IMR-90 (cell line): ENCODE measurements at regions not wholly inside any gene's neighbourhood (a gene's known extent, or its start where the extent isn't known, plus 50 kb on each side); places are given as distances from the start of the nearest gene placed in this dataset.

Experiments
- ATAC-seq: fragments of 200-7000 bp; cut with Tn5 transposase; 2 replicates; pipeline ENCODE4 v1.9.1; 2020; ENCODE audit warnings: low read depth, mild to moderate bottlenecking, moderate library complexity
- BruUV-seq: library from RNA; stranded (reverse); fragments of 400-500 nt; replicated peaks from 2 replicates; lab custom pipeline; 2021; lab: Mats Ljungman, UMichigan
- CTCF ChIA-PET: fragments of 300-600 bp; formaldehyde crosslinking; extraction: SDS; loops from one replicate; lab custom pipeline; 2021; ENCODE audit warnings: antibody characterized with exemption; lab: Yijun Ruan, JAX
- POLR2A ChIA-PET: fragments of 300-600 bp; sonication (Branson Sonifier 250); formaldehyde crosslinking; loops from one replicate; lab custom pipeline; 2022; ENCODE audit warnings: antibody characterized with exemption; ENCODE audit not compliant: unreplicated experiment; lab: Charles Lee
- DNase-seq: peaks from one replicate; pipeline ENCODE4 v3.0.0; 2013
- H2AFZ ChIP-seq: replicated peaks from 2 replicates; pipeline ENCODE3; 2013; ENCODE audit warnings: low read length, mild to moderate bottlenecking; ENCODE audit not compliant: poor library complexity
- H2AK5ac ChIP-seq: 2 replicates; pipeline ENCODE4 v1.6.1; 2013; ENCODE audit warnings: low read depth, low read length, inconsistent platforms
- H2AK9ac ChIP-seq: replicated peaks from 2 replicates; pipeline ENCODE3; 2013; ENCODE audit warnings: mild to moderate bottlenecking, low read depth, low read length, moderate library complexity; ENCODE audit not compliant: poor library complexity
- H2BK120ac ChIP-seq: 2 replicates; pipeline ENCODE4 v1.6.1; 2013; ENCODE audit warnings: low read depth, low read length, inconsistent platforms
- H2BK15ac ChIP-seq: 3 replicates; pipeline ENCODE4 v1.6.1; 2013; ENCODE audit warnings: low read depth, low read length, inconsistent platforms
- H2BK20ac ChIP-seq: 2 replicates; pipeline ENCODE4 v1.6.1; 2013; ENCODE audit warnings: low read depth, mild to moderate bottlenecking, inconsistent platforms, low read length, moderate library complexity
- H2BK5ac ChIP-seq: 2 replicates; pipeline ENCODE4 v1.6.1; 2013; ENCODE audit warnings: mild to moderate bottlenecking, low read depth, low read length, inconsistent platforms; ENCODE audit not compliant: poor library complexity, severe bottlenecking
- H3K14ac ChIP-seq: replicated peaks from 2 replicates; pipeline ENCODE4 v1.6.1; 2013; ENCODE audit warnings: low read depth, low read length, inconsistent platforms
- H3K18ac ChIP-seq: 2 replicates; pipeline ENCODE4 v1.6.1; 2013; ENCODE audit warnings: low read depth, low read length, control low read depth
- H3K23ac ChIP-seq: 2 replicates; pipeline ENCODE4 v1.6.1; 2013; ENCODE audit warnings: low read depth, low read length, inconsistent platforms
- H3K27ac ChIP-seq: 2 replicates; pipeline ENCODE4 v1.5.1; 2013; ENCODE audit warnings: mild to moderate bottlenecking, control low read depth, low read length; ENCODE audit not compliant: insufficient read depth
- H3K27me3 ChIP-seq: 2 replicates; pipeline ENCODE4 v1.6.1; 2013; ENCODE audit warnings: low read length; ENCODE audit not compliant: control insufficient read depth, insufficient read depth
- H3K36me3 ChIP-seq: 2 replicates; pipeline ENCODE4 v1.6.1; 2013; ENCODE audit warnings: low read length, mixed read lengths; ENCODE audit not compliant: control insufficient read depth, insufficient read depth
- H3K4ac ChIP-seq: 2 replicates; pipeline ENCODE4 v1.6.1; 2013; ENCODE audit warnings: low read depth, low read length, inconsistent platforms
- H3K4me1 ChIP-seq: 2 replicates; pipeline ENCODE4 v1.6.1; 2013; ENCODE audit warnings: low read length, mixed read lengths; ENCODE audit not compliant: control insufficient read depth, insufficient read depth
- H3K4me2 ChIP-seq: 2 replicates; pipeline ENCODE4 v1.6.1; 2013; ENCODE audit warnings: low read depth, mild to moderate bottlenecking, control low read depth, low read length, moderate library complexity
- H3K4me3 ChIP-seq: 2 replicates; pipeline ENCODE4 v1.5.1; 2013; ENCODE audit warnings: low read depth, mild to moderate bottlenecking, control low read depth, low read length, moderate library complexity; ENCODE audit not compliant: insufficient read depth
- H3K56ac ChIP-seq: 2 replicates; pipeline ENCODE4 v1.6.1; 2013; ENCODE audit warnings: low read length, inconsistent platforms; ENCODE audit not compliant: insufficient read depth; ENCODE audit errors: extremely low read depth
- H3K79me1 ChIP-seq, 2 experiments: 2 replicates each; pipeline ENCODE4 v1.6.1; 2013; ENCODE audit warnings: low read length in 2 of 2, inconsistent platforms in 1 of 2, low read depth in 1 of 2
- H3K9ac ChIP-seq: 2 replicates; pipeline ENCODE4 v1.6.1; 2013; ENCODE audit warnings: low read depth, low read length, control low read depth
- H3K9me1 ChIP-seq: 2 replicates; pipeline ENCODE4 v1.6.1; 2013; ENCODE audit warnings: low read length, inconsistent platforms; ENCODE audit not compliant: insufficient read depth
- H3K9me3 ChIP-seq: 2 replicates; pipeline ENCODE4 v1.6.1; 2013; ENCODE audit warnings: low read length; ENCODE audit not compliant: control insufficient read depth, insufficient read depth
- H4K20me1 ChIP-seq: 2 replicates; pipeline ENCODE4 v1.6.1; 2013; ENCODE audit warnings: low read length, inconsistent platforms; ENCODE audit not compliant: insufficient read depth
- H4K5ac ChIP-seq: 2 replicates; pipeline ENCODE4 v1.6.1; 2013; ENCODE audit warnings: mild to moderate bottlenecking, low read depth, low read length, control low read depth
- H4K8ac ChIP-seq, 2 experiments: 2 replicates each; pipeline ENCODE4 v1.6.1; 2013; ENCODE audit warnings: low read depth in 2 of 2, low read length in 2 of 2, control low read depth in 1 of 2, inconsistent platforms in 1 of 2
- H4K91ac ChIP-seq: 2 replicates; pipeline ENCODE4 v1.6.1; 2013; ENCODE audit warnings: low read depth, low read length, inconsistent platforms; ENCODE audit not compliant: insufficient read depth
- BHLHE40 ChIP-seq: fragments of 150-350 bp; IDR thresholded peaks from 2 replicates; pipeline ENCODE4 v1.6.1; 2016; ENCODE audit warnings: mild to moderate bottlenecking, low read depth, low read length
- CEBPB ChIP-seq: IDR thresholded peaks from 2 replicates; pipeline ENCODE4 v1.6.1; 2012; ENCODE audit warnings: low read depth, low read length, improper control_type of control experiment
- CHD1 ChIP-seq: IDR thresholded peaks from 2 replicates; pipeline ENCODE4 v1.6.1; 2012; ENCODE audit warnings: low read depth, low read length, improper control_type of control experiment
- ELK1 ChIP-seq: fragments of 150-350 bp; IDR thresholded peaks from 2 replicates; pipeline ENCODE4 v1.6.1; 2016; ENCODE audit warnings: low read depth, mild to moderate bottlenecking, low read length, moderate library complexity, borderline replicate concordance
- FOS ChIP-seq: fragments of 150-350 bp; IDR thresholded peaks from 2 replicates; pipeline ENCODE4 v1.6.1; 2016; ENCODE audit warnings: low read depth, low read length
- MAFK ChIP-seq: IDR thresholded peaks from 2 replicates; pipeline ENCODE4 v1.6.1; 2012; ENCODE audit warnings: low read depth, low read length, improper control_type of control experiment
- MAZ ChIP-seq: IDR thresholded peaks from 2 replicates; pipeline ENCODE4 v1.6.1; 2012; ENCODE audit warnings: low read depth, mild to moderate bottlenecking, low read length, improper control_type of control experiment, moderate library complexity, borderline replicate concordance
- MXI1 ChIP-seq: IDR thresholded peaks from 2 replicates; pipeline ENCODE4 v1.6.1; 2012; ENCODE audit warnings: low read depth, mild to moderate bottlenecking, low read length, moderate library complexity, borderline replicate concordance
- NFE2L2 ChIP-seq: fragments of 150-350 bp; IDR thresholded peaks from 2 replicates; pipeline ENCODE4 v1.6.1; 2016; ENCODE audit warnings: low read depth, mild to moderate bottlenecking, low read length
- POLR2A ChIP-seq: IDR thresholded peaks from 2 replicates; pipeline ENCODE4 v1.6.1; 2012; ENCODE audit warnings: mild to moderate bottlenecking, low read depth, low read length
- RAD21 ChIP-seq: IDR thresholded peaks from 2 replicates; pipeline ENCODE4 v1.6.1; 2012; ENCODE audit warnings: low read length, improper control_type of control experiment
- RCOR1 ChIP-seq: IDR thresholded peaks from 2 replicates; pipeline ENCODE4 v1.6.1; 2012; ENCODE audit warnings: mild to moderate bottlenecking, low read length, improper control_type of control experiment; ENCODE audit not compliant: insufficient replicate concordance
- RFX5 ChIP-seq: IDR thresholded peaks from 2 replicates; pipeline ENCODE4 v1.8.0; 2012; ENCODE audit warnings: low read depth, mild to moderate bottlenecking, low read length, moderate library complexity
- SMC3 ChIP-seq: fragments of 150-350 bp; IDR thresholded peaks from 2 replicates; pipeline ENCODE4 v1.6.1; 2016; ENCODE audit warnings: low read depth, mild to moderate bottlenecking, antibody characterized with exemption, low read length, moderate library complexity
- WGBS, 2 experiments: methylation state at CpG; one replicate each; pipeline versions ENCODE4 v1.1.5 to v1.1.7; 2013; ENCODE audit warnings: missing lambda C conversion rate in 2 of 2; ENCODE audit not compliant: insufficient read length in 1 of 2; ENCODE audit errors: extremely low coverage in 2 of 2; 5-methylcytosine and 5-hydroxymethylcytosine counted together
- dilution Hi-C: fragments of 300-500 bp; cut with HindIII; formaldehyde crosslinking; loops from one replicate; pipeline ENCODE4 v1.14.3; 2018; ENCODE audit warnings: low sequenced_read_pairs; ENCODE audit not compliant: unreplicated experiment
- in situ Hi-C: fragments of 300-500 bp; cut with MboI; formaldehyde crosslinking; loops from 3 replicates; pipeline ENCODE4 v1.14.3; 2019; ENCODE audit warnings: low sequenced_read_pairs, inconsistent platforms, mixed read lengths
- intact Hi-C: fragments of 100-400 bp; cut with micrococcal nuclease; formaldehyde crosslinking; loops from 2 replicates; pipeline ENCODE4 v1.10.0; 2022
- TF ChIP-seq, protein P1 (sequence below): conservative IDR thresholded peaks from 2 replicates; pipeline ENCODE4 v1.5.1; 2012; ENCODE audit warnings: mild to moderate bottlenecking, low read depth, low read length, improper control_type of control experiment
- TF ChIP-seq, protein P2 (sequence below): fragments of 150-350 bp; IDR thresholded peaks from 2 replicates; pipeline ENCODE4 v1.6.1; 2017; ENCODE audit warnings: mild to moderate bottlenecking, antibody characterized with exemption, low read length, low read depth

GRCh38 chr11:36783808-36784207, 185.8 kb upstream of the RAG2 start:
- in situ Hi-C loops = no loop called here
- H2BK20ac ChIP-seq = no peak overlapping the region
- H2BK15ac ChIP-seq = no peak overlapping the region
- H3K79me1 ChIP-seq = no peaks in the 10 kb centered on the region
- BruUV-seq = no TSS peak
- no peaks in the 10 kb centered on the region for H3K9me1 ChIP-seq
- no peak overlapping the region for H3K9ac ChIP-seq
- intact Hi-C loops = no loop called here
- DNase-seq = no peak
- ATAC-seq = no peak
- no peak overlapping the region for H2BK120ac ChIP-seq
- no peak overlapping the region for H2AFZ ChIP-seq
- TF ChIP-seq ELK1 = no peak
- no peak for TF ChIP-seq POLR2A
- TF ChIP-seq CHD1 = no peak
- no peak for TF ChIP-seq NFE2L2
- TF ChIP-seq, protein P1, sequence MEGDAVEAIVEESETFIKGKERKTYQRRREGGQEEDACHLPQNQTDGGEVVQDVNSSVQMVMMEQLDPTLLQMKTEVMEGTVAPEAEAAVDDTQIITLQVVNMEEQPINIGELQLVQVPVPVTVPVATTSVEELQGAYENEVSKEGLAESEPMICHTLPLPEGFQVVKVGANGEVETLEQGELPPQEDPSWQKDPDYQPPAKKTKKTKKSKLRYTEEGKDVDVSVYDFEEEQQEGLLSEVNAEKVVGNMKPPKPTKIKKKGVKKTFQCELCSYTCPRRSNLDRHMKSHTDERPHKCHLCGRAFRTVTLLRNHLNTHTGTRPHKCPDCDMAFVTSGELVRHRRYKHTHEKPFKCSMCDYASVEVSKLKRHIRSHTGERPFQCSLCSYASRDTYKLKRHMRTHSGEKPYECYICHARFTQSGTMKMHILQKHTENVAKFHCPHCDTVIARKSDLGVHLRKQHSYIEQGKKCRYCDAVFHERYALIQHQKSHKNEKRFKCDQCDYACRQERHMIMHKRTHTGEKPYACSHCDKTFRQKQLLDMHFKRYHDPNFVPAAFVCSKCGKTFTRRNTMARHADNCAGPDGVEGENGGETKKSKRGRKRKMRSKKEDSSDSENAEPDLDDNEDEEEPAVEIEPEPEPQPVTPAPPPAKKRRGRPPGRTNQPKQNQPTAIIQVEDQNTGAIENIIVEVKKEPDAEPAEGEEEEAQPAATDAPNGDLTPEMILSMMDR = no peak
- TF ChIP-seq MAFK = no peak
- TF ChIP-seq BHLHE40 = no peak
- TF ChIP-seq MXI1 = no peak
- TF ChIP-seq FOS = no peak
- no peak for TF ChIP-seq MAZ
- TF ChIP-seq RFX5 = no peak
- no peak for TF ChIP-seq RAD21
- TF ChIP-seq CEBPB = no peak
- TF ChIP-seq SMC3 = no peak
- no peak for TF ChIP-seq RCOR1
- TF ChIP-seq, protein P2, sequence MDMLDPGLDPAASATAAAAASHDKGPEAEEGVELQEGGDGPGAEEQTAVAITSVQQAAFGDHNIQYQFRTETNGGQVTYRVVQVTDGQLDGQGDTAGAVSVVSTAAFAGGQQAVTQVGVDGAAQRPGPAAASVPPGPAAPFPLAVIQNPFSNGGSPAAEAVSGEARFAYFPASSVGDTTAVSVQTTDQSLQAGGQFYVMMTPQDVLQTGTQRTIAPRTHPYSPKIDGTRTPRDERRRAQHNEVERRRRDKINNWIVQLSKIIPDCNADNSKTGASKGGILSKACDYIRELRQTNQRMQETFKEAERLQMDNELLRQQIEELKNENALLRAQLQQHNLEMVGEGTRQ = no peak
- no peaks in the 10 kb centered on the region for H3K9me3 ChIP-seq
- H3K14ac ChIP-seq = no peak overlapping the region
- H4K91ac ChIP-seq = no peak overlapping the region
- no peaks in the 10 kb centered on the region for H3K4me1 ChIP-seq
- H3K27me3 ChIP-seq = no peaks in the 10 kb centered on the region
- WGBS, 2 experiments = no CpG with 5 or more reads among the region's 1 CpG
- no peak overlapping the region for H3K4me3 ChIP-seq
- no peak overlapping the region for H3K56ac ChIP-seq
- no peak overlapping the region for H3K23ac ChIP-seq
- no peak overlapping the region for H2AK5ac ChIP-seq
- H4K8ac ChIP-seq = no peak overlapping the region
- no peak overlapping the region for H3K4me2 ChIP-seq
- H4K20me1 ChIP-seq = no peaks in the 10 kb centered on the region
- H2BK5ac ChIP-seq = no peak overlapping the region
- no peak overlapping the region for H3K27ac ChIP-seq
- H4K5ac ChIP-seq = no peak overlapping the region
- H3K4ac ChIP-seq = no peak overlapping the region
- dilution Hi-C loops = no loop called here
- H3K36me3 ChIP-seq = no peaks in the 10 kb centered on the region
- POLR2A ChIA-PET = no interaction called here
- H3K18ac ChIP-seq = no peak overlapping the region
- CTCF ChIA-PET = interaction anchor here (1.6 kb wide), 1 partner anchor 11 kb away, joined by 3 read pairs; no protein-coding TSS in a partner anchor
- no peak overlapping the region for H2AK9ac ChIP-seq
